ENCODE measurements at regions not wholly inside any gene's neighbourhood (a gene's known extent, or its start where the extent isn't known, plus 50 kb on each side); places are given as distances from the start of the nearest gene placed in this dataset.

DNA sequence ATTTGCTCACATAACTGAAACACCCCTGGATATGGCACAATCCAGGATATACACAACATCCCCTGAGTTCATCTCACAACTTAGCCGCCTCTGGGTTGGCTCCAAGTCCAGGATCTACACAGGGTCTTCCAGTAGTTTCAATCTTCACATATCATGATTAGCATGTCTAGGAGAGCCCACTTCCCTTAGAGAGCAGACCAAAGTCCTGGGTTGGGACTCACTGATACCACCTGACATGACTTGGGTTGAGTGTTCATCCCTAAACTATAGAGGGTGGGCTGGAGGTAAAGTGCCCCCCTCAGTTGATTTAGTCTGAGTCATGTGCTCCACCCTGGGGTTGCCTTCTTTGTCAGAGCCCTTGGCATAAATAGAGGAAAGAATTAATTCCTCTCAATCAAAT is 493.6 kb upstream of the PPP2R3A start:
- no peak for DNase-seq (ENCODE audit: low spot score)
- intact Hi-C loops (cut with micrococcal nuclease; ENCODE audit: unreplicated experiment) = no loop called here
- Histone ChIP-seq H3K79me2 (ENCODE audit: insufficient read depth, low read depth, low read length) (no peaks in the 10 kb centered on the region), H4K20me1 (ENCODE audit: insufficient read depth, low read length) (no peaks in the 10 kb centered on the region), H3K9me2 (ENCODE audit: insufficient read depth, low read length) (no peaks in the 10 kb centered on the region), H3K27ac (ENCODE audit: low read depth, low read length, poor library complexity, severe bottlenecking) (no peak overlapping the region), H3K4me3 (ENCODE audit: low read depth, low read length, poor library complexity, severe bottlenecking) (no peak overlapping the region), H3K4me1 (ENCODE audit: insufficient read depth, low read length, poor library complexity, severe bottlenecking) (no peaks in the 10 kb centered on the region), H3K36me3 (ENCODE audit: insufficient read depth, low read length) (no peaks in the 10 kb centered on the region), H2AFZ (ENCODE audit: low read length) (no peak overlapping the region), H3K4me2 (ENCODE audit: low read length) (no peak overlapping the region), H3K9me3 (ENCODE audit: low read length) (no peaks in the 10 kb centered on the region)
- BruUV-seq (replicated peaks) = no TSS peak
- CTCF ChIA-PET (ENCODE audit: unreplicated experiment) = no interaction called here
- POLR2A ChIA-PET = interaction anchor here (0.6 kb wide), 1 partner anchor 119 kb away, joined by 5 read pairs; no protein-coding TSS in a partner anchor
- TF ChIP-seq EZH2phosphoT487 (IDR thresholded peaks at IDR 0.05; ENCODE audit: borderline replicate concordance, low read depth, low read length) = no peak
- TF ChIP-seq, protein P1, sequence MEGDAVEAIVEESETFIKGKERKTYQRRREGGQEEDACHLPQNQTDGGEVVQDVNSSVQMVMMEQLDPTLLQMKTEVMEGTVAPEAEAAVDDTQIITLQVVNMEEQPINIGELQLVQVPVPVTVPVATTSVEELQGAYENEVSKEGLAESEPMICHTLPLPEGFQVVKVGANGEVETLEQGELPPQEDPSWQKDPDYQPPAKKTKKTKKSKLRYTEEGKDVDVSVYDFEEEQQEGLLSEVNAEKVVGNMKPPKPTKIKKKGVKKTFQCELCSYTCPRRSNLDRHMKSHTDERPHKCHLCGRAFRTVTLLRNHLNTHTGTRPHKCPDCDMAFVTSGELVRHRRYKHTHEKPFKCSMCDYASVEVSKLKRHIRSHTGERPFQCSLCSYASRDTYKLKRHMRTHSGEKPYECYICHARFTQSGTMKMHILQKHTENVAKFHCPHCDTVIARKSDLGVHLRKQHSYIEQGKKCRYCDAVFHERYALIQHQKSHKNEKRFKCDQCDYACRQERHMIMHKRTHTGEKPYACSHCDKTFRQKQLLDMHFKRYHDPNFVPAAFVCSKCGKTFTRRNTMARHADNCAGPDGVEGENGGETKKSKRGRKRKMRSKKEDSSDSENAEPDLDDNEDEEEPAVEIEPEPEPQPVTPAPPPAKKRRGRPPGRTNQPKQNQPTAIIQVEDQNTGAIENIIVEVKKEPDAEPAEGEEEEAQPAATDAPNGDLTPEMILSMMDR (conservative IDR thresholded peaks at IDR 0.05; ENCODE audit: low read length) = no peak

DNA sequence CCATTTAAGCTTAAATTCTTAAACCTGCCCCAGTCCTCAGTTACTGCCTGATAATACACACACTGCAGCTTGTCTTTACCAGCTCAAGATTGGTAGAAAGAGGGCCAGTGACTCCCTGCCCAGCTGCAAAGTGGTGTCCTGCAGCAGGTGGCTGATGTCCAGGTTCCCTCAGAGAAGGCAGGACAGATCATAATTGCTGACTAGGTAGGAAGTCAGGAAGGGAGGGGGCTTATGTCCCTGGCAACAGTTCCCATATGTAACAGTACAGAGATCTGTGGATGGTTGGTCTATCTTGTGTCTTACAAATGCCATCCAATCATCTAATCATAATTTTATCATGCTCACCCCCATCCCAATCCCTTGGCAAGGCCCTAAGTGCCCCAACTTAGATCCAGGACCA is 492.1 kb upstream of the PPP2R3A start:
- H3K4me1 ChIP-seq (ENCODE audit: insufficient read depth, low read length, poor library complexity, severe bottlenecking) = no peaks in the 10 kb centered on the region
- H3K27ac ChIP-seq (ENCODE audit: low read depth, low read length, poor library complexity, severe bottlenecking) = no peak overlapping the region
- no peak overlapping the region for H2AFZ ChIP-seq (ENCODE audit: low read length)
- BruUV-seq (replicated peaks) = no TSS peak
- no peak overlapping the region for H3K4me2 ChIP-seq (ENCODE audit: low read length)
- TF ChIP-seq, protein P1 (conservative IDR thresholded peaks at IDR 0.05; ENCODE audit: low read length) = no peak
- TF ChIP-seq EZH2phosphoT487 (IDR thresholded peaks at IDR 0.05; ENCODE audit: borderline replicate concordance, low read depth, low read length) = no peak
- DNase-seq (ENCODE audit: low spot score) = no peak
- ChIA-PET CTCF (ENCODE audit: unreplicated experiment) (no interaction called here), POLR2A (no interaction called here)
- no peak overlapping the region for H3K4me3 ChIP-seq (ENCODE audit: low read depth, low read length, poor library complexity, severe bottlenecking)
- H4K20me1 ChIP-seq (ENCODE audit: insufficient read depth, low read length) = no peaks in the 10 kb centered on the region
- no peaks in the 10 kb centered on the region for H3K79me2 ChIP-seq (ENCODE audit: insufficient read depth, low read depth, low read length)
- H3K9me2 ChIP-seq (ENCODE audit: insufficient read depth, low read length) = no peaks in the 10 kb centered on the region
- H3K36me3 ChIP-seq (ENCODE audit: insufficient read depth, low read length) = no peaks in the 10 kb centered on the region
- intact Hi-C loops (cut with micrococcal nuclease; ENCODE audit: unreplicated experiment) = no loop called here
- H3K9me3 ChIP-seq (ENCODE audit: low read length) = no peaks in the 10 kb centered on the region

DNA sequence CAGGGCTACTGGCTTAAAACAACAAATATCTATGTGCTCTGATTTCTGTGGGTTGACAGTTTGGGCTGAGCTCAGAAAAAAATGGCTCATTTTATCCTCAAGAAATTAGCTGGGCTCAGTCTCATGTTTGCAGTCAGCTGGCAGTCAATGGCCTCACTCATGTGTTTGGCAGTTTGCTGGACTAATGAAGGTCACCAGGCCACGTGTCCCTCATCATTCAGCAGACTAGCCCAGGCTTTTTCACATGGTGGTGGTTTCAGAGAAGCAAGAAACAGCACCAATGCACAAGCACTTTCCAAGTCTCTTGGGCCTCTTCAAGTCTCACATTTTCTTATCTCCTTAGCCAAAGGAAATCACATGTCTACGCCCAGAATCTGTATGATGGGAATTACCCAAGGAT is 478.3 kb upstream of the PPP2R3A start:
- H3K9me3 ChIP-seq (ENCODE audit: low read length) = no peaks in the 10 kb centered on the region
- H3K4me2 ChIP-seq (ENCODE audit: low read length) = no peak overlapping the region
- no peak overlapping the region for H3K4me3 ChIP-seq (ENCODE audit: low read depth, low read length, poor library complexity, severe bottlenecking)
- BruUV-seq (replicated peaks) = no TSS peak
- no peak overlapping the region for H2AFZ ChIP-seq (ENCODE audit: low read length)
- intact Hi-C loops (cut with micrococcal nuclease; ENCODE audit: unreplicated experiment) = no loop called here
- no peaks in the 10 kb centered on the region for H3K36me3 ChIP-seq (ENCODE audit: insufficient read depth, low read length)
- H3K9me2 ChIP-seq (ENCODE audit: insufficient read depth, low read length) = no peaks in the 10 kb centered on the region
- H4K20me1 ChIP-seq (ENCODE audit: insufficient read depth, low read length) = no peaks in the 10 kb centered on the region
- H3K79me2 ChIP-seq (ENCODE audit: insufficient read depth, low read depth, low read length) = no peaks in the 10 kb centered on the region
- ChIA-PET POLR2A (interaction anchor here (0.7 kb wide), 2 partner anchors 440 to 1035 kb away, joined by 3 to 5 read pairs; no protein-coding TSS in a partner anchor), CTCF (ENCODE audit: unreplicated experiment) (no interaction called here)
- no peaks in the 10 kb centered on the region for H3K4me1 ChIP-seq (ENCODE audit: insufficient read depth, low read length, poor library complexity, severe bottlenecking)
- no peak for DNase-seq (ENCODE audit: low spot score)
- no peak overlapping the region for H3K27ac ChIP-seq (ENCODE audit: low read depth, low read length, poor library complexity, severe bottlenecking)
- TF ChIP-seq, protein P1 (conservative IDR thresholded peaks at IDR 0.05; ENCODE audit: low read length) = no peak

All from OCI-LY7 (cell line).